Liver (tissue), 8 donors: ENCODE measurements at regions not wholly inside any gene's neighbourhood (a gene's known extent, or its start where the extent isn't known, plus 50 kb on each side); places are given as distances from the start of the nearest gene placed in this dataset.

Experiments
- DNase-seq: peaks from one replicate; pipeline ENCODE4 v3.0.0-alpha.2; 2017; ENCODE audit warnings: low spot score
- H3K27ac ChIP-seq, 2 donors: one replicate each; pipeline ENCODE4 v1.7.0; 2013; ENCODE audit warnings: inconsistent platforms in 2 of 2, low read length in 2 of 2, control low read depth in 1 of 2, low read depth in 1 of 2, mild to moderate bottlenecking in 1 of 2
- H3K27me3 ChIP-seq, 4 donors: one replicate each; pipeline versions ENCODE4 v1.6.1 to v1.7.0; 2013; ENCODE audit warnings: low read length in 3 of 4, inconsistent platforms in 1 of 4, mild to moderate bottlenecking in 1 of 4, moderate library complexity in 1 of 4; ENCODE audit not compliant: control insufficient read depth in 4 of 4, insufficient read depth in 4 of 4
- H3K36me3 ChIP-seq, 4 donors: one replicate each; pipeline versions ENCODE4 v1.6.1 to v1.7.0; 2013; ENCODE audit warnings: low read length in 3 of 4, mild to moderate bottlenecking in 3 of 4, low read depth in 1 of 4, moderate library complexity in 1 of 4; ENCODE audit not compliant: control insufficient read depth in 4 of 4, insufficient read depth in 3 of 4
- H3K4me1 ChIP-seq, 4 donors: one replicate each; pipeline versions ENCODE4 v1.6.1 to v1.7.0; 2013; ENCODE audit warnings: low read length in 3 of 4, mild to moderate bottlenecking in 3 of 4, moderate library complexity in 1 of 4; ENCODE audit not compliant: control insufficient read depth in 4 of 4, insufficient read depth in 4 of 4
- H3K4me3 ChIP-seq, 3 donors: one replicate each; pipeline versions ENCODE4 v1.6.1 to v1.7.0; 2013; ENCODE audit warnings: low read length in 3 of 3, control low read depth in 1 of 3, low read depth in 1 of 3, mild to moderate bottlenecking in 1 of 3
- H3K9ac ChIP-seq, 2 donors: one replicate each; pipeline ENCODE4 v1.7.0; 2013; ENCODE audit warnings: low read length in 2 of 2, mild to moderate bottlenecking in 2 of 2, moderate library complexity in 2 of 2, control low read depth in 1 of 2, low read depth in 1 of 2
- H3K9me3 ChIP-seq, 4 donors: one replicate each; pipeline versions ENCODE4 v1.6.1 to v1.7.0; 2013; ENCODE audit warnings: low read length in 3 of 4; ENCODE audit not compliant: control insufficient read depth in 4 of 4
- ATF3 ChIP-seq: IDR thresholded peaks from 2 replicates; pipeline ENCODE4 v1.6.1; 2016; ENCODE audit warnings: antibody characterized with exemption
- CTCF ChIP-seq: fragments of 150-350 bp; IDR thresholded peaks from 2 replicates; pipeline ENCODE4 v1.5.1; 2017; ENCODE audit warnings: improper control_type of control experiment, low read depth, low read length; ENCODE audit not compliant: missing input control
- EGR1 ChIP-seq, 2 donors: IDR thresholded peaks; 2 replicates each; pipeline ENCODE4 v1.6.1; 2016 to 2018; ENCODE audit warnings: antibody characterized with exemption in 2 of 2, low read depth in 2 of 2
- FOXA1 ChIP-seq: IDR thresholded peaks from 2 replicates; pipeline ENCODE4 v1.6.1; 2016; ENCODE audit warnings: antibody characterized with exemption
- FOXA2 ChIP-seq: IDR thresholded peaks from 2 replicates; pipeline ENCODE4 v1.6.1; 2016; ENCODE audit warnings: antibody characterized with exemption
- GABPA ChIP-seq, 2 donors: IDR thresholded peaks in 1 of 2; conservative IDR thresholded peaks in 1 of 2; 2 replicates each; pipeline ENCODE4 v1.6.1; 2016; ENCODE audit warnings: antibody characterized with exemption in 2 of 2, mild to moderate bottlenecking in 1 of 2, moderate library complexity in 1 of 2
- HNF4A ChIP-seq, 2 donors: conservative IDR thresholded peaks; 2 replicates each; pipeline ENCODE4 v1.6.1; 2016; ENCODE audit warnings: antibody characterized with exemption in 2 of 2, mild to moderate bottlenecking in 2 of 2
- HNF4G ChIP-seq: IDR thresholded peaks from 2 replicates; pipeline ENCODE4 v1.6.1; 2016; ENCODE audit warnings: antibody characterized with exemption
- JUND ChIP-seq, 2 donors: IDR thresholded peaks; 2 replicates each; pipeline ENCODE4 v1.6.1; 2016; ENCODE audit warnings: antibody characterized with exemption in 2 of 2
- MAX ChIP-seq: IDR thresholded peaks from 2 replicates; pipeline ENCODE4 v1.6.1; 2016; ENCODE audit warnings: antibody characterized with exemption
- NR2F2 ChIP-seq: IDR thresholded peaks from 2 replicates; pipeline ENCODE4 v1.6.1; 2016; ENCODE audit warnings: antibody characterized with exemption
- RAD21 ChIP-seq, 2 donors: IDR thresholded peaks; 2 replicates each; pipeline ENCODE4 v1.6.1; 2016; ENCODE audit warnings: antibody characterized with exemption in 2 of 2, mild to moderate bottlenecking in 2 of 2
- REST ChIP-seq: IDR thresholded peaks from 2 replicates; pipeline ENCODE4 v1.6.1; 2016; ENCODE audit warnings: antibody characterized with exemption, mild to moderate bottlenecking
- RXRA ChIP-seq, 2 donors: IDR thresholded peaks; 2 replicates each; pipeline ENCODE4 v1.6.1; 2017 to 2018; ENCODE audit warnings: antibody characterized with exemption in 2 of 2, mild to moderate bottlenecking in 1 of 2
- SP1 ChIP-seq: IDR thresholded peaks from 2 replicates; pipeline ENCODE4 v1.6.1; 2018; ENCODE audit warnings: antibody characterized with exemption, mild to moderate bottlenecking
- YY1 ChIP-seq: IDR thresholded peaks from 2 replicates; pipeline ENCODE4 v1.6.1; 2016; ENCODE audit warnings: antibody characterized with exemption, mild to moderate bottlenecking
- WGBS: extraction: QIAGEN DNeasy Blood & Tissue Kit; methylation state at CpG from one replicate; pipeline ENCODE4 v1.1.7; 2013; 5-methylcytosine and 5-hydroxymethylcytosine counted together
- donor health status: healthy.
- donor health status: healthy.
- donor health status: healthy.
- donor health status: healthy.
- donor health status: healthy.

- no peak overlapping the region for H3K4me3 ChIP-seq
- WGBS, result 71% methylated on average over 5 of the region's 5 CpGs
- no peak overlapping the region for H3K27ac ChIP-seq
- H3K9me3 ChIP-seq, result no peaks in the 10 kb centered on the region
- no peak overlapping the region for H3K9ac ChIP-seq
- no peaks in the 10 kb centered on the region for H3K27me3 ChIP-seq
- no peaks in the 10 kb centered on the region for H3K4me1 ChIP-seq
- H3K36me3 ChIP-seq, result no peaks in the 10 kb centered on the region
- DNase-seq, result no peak
- TF ChIP-seq EGR1 (IDR thresholded peaks at IDR 0.05; ENCODE audit: low read depth in 2 of 2) (no peak), HNF4G (no peak), NR2F2 (no peak), HNF4A (conservative IDR thresholded peaks at IDR 0.05) (no peak), JUND (IDR thresholded peaks at IDR 0.05) (no peak), YY1 (no peak), FOXA1 (no peak), REST (no peak), GABPA (IDR thresholded peaks at IDR 0.05 in 1 of 2, conservative IDR thresholded peaks at IDR 0.05 in 1 of 2) (no peak), RAD21 (IDR thresholded peaks at IDR 0.05) (no peak), RXRA (IDR thresholded peaks at IDR 0.05) (no peak), SP1 (no peak), FOXA2 (no peak), ATF3 (no peak)
Observed at GRCh38 chr14:44135972-44136371, 371.1 kb downstream of the FSCB start.

- DNase-seq, result no peak
- no peak for TF ChIP-seq CTCF
- no peak for TF ChIP-seq EGR1 (IDR thresholded peaks at IDR 0.05; ENCODE audit: low read depth in 2 of 2)
- TF ChIP-seq YY1, result no peak
- no peak for TF ChIP-seq MAX
- TF ChIP-seq JUND (IDR thresholded peaks at IDR 0.05), result no peak
- TF ChIP-seq FOXA1, result no peak
- no peak for TF ChIP-seq HNF4A (conservative IDR thresholded peaks at IDR 0.05)
- no peak for TF ChIP-seq GABPA (IDR thresholded peaks at IDR 0.05 in 1 of 2, conservative IDR thresholded peaks at IDR 0.05 in 1 of 2)
- no peak for TF ChIP-seq HNF4G
- no peak for TF ChIP-seq ATF3
- TF ChIP-seq NR2F2, result no peak
- Histone ChIP-seq H3K27ac (no peak overlapping the region), H3K4me3 (no peak overlapping the region), H3K27me3 (no peaks in the 10 kb centered on the region), H3K9ac (no peak overlapping the region), H3K9me3 (no peaks in the 10 kb centered on the region), H3K4me1 (no peaks in the 10 kb centered on the region), H3K36me3 (no peaks in the 10 kb centered on the region)
- 66% methylated on average over 1 of the region's 1 CpG for WGBS
Observed at GRCh38 chr14:44131861-44132260, 375.2 kb downstream of the FSCB start.
